SH-SY5Y (cell line): ENCODE measurements at regions not wholly inside any gene's neighbourhood (a gene's known extent, or its start where the extent isn't known, plus 50 kb on each side); places are given as distances from the start of the nearest gene placed in this dataset.

Source experiments
- GATA2 ChIP-seq: IDR thresholded peaks from 2 replicates; pipeline ENCODE4 v1.6.1; 2011; ENCODE audit warnings: mild to moderate bottlenecking, low read depth, low read length
- GATA3 ChIP-seq: IDR thresholded peaks from 2 replicates; pipeline ENCODE4 v1.6.1; 2011; ENCODE audit warnings: low read depth, mild to moderate bottlenecking, low read length, moderate library complexity

GRCh38 chr4:157889788-157890187 is 283.0 kb downstream of the GASK1B start:
- TF ChIP-seq GATA3 (no peak), GATA2 (no peak)
